H1 (cell line): ENCODE measurements at regions not wholly inside any gene's neighbourhood (a gene's known extent, or its start where the extent isn't known, plus 50 kb on each side); places are given as distances from the start of the nearest gene placed in this dataset.

Experiments used
- ATF3 ChIP-seq: IDR thresholded peaks from 2 replicates; pipeline ENCODE4 v1.6.1; 2011; ENCODE audit warnings: low read depth, mild to moderate bottlenecking, low read length; ENCODE audit not compliant: insufficient read depth
- CTBP2 ChIP-seq: IDR thresholded peaks from 2 replicates; pipeline ENCODE4 v1.7.0; 2011; ENCODE audit warnings: borderline replicate concordance, mild to moderate bottlenecking, moderate library complexity, mixed read lengths, low read length; ENCODE audit not compliant: insufficient read depth, insufficient read length
- FOSL1 ChIP-seq: IDR thresholded peaks from 2 replicates; pipeline ENCODE4 v1.6.1; 2011; ENCODE audit warnings: mild to moderate bottlenecking, low read depth, low read length, moderate library complexity; ENCODE audit not compliant: insufficient read depth
- POLR2A ChIP-seq, 2 experiments: IDR thresholded peaks; 1 replicate in 1 of 2; 2 replicates in 1 of 2; pipeline ENCODE4 v1.6.1; 2011; ENCODE audit warnings: low read depth in 2 of 2, low read length in 2 of 2, mild to moderate bottlenecking in 2 of 2; ENCODE audit errors: control extremely low read depth in 1 of 2
- RBBP5 ChIP-seq: IDR thresholded peaks from 2 replicates; pipeline ENCODE4 v1.7.1; 2012; ENCODE audit warnings: low read depth, mild to moderate bottlenecking, inconsistent platforms, low read length, moderate library complexity, borderline replicate concordance
- SRF ChIP-seq: IDR thresholded peaks from 2 replicates; pipeline ENCODE4 v1.6.1; 2011; ENCODE audit warnings: mild to moderate bottlenecking, low read depth, low read length, moderate library complexity
- ZNF274 ChIP-seq: IDR thresholded peaks from 2 replicates; pipeline ENCODE4 v1.7.0; 2012; ENCODE audit warnings: low read length, borderline replicate concordance; ENCODE audit errors: extremely low read depth
- TF ChIP-seq, protein P1 (sequence below): fragments of 300-600 bp; sonication (generic); IDR thresholded peaks from 2 replicates; pipeline ENCODE4 v1.7.1; 2012; ENCODE audit warnings: low read length, moderate library complexity, mild to moderate bottlenecking, inconsistent platforms; ENCODE audit not compliant: insufficient replicate concordance
- TF ChIP-seq, protein P2 (sequence below): IDR thresholded peaks from 2 replicates; pipeline ENCODE4 v1.6.1; 2011; ENCODE audit warnings: low read length, improper control_type of control experiment

GRCh38 chr4:158446106-158446505 lies 75.6 kb upstream of the RXFP1 start (continued):
- TF ChIP-seq, protein P1, sequence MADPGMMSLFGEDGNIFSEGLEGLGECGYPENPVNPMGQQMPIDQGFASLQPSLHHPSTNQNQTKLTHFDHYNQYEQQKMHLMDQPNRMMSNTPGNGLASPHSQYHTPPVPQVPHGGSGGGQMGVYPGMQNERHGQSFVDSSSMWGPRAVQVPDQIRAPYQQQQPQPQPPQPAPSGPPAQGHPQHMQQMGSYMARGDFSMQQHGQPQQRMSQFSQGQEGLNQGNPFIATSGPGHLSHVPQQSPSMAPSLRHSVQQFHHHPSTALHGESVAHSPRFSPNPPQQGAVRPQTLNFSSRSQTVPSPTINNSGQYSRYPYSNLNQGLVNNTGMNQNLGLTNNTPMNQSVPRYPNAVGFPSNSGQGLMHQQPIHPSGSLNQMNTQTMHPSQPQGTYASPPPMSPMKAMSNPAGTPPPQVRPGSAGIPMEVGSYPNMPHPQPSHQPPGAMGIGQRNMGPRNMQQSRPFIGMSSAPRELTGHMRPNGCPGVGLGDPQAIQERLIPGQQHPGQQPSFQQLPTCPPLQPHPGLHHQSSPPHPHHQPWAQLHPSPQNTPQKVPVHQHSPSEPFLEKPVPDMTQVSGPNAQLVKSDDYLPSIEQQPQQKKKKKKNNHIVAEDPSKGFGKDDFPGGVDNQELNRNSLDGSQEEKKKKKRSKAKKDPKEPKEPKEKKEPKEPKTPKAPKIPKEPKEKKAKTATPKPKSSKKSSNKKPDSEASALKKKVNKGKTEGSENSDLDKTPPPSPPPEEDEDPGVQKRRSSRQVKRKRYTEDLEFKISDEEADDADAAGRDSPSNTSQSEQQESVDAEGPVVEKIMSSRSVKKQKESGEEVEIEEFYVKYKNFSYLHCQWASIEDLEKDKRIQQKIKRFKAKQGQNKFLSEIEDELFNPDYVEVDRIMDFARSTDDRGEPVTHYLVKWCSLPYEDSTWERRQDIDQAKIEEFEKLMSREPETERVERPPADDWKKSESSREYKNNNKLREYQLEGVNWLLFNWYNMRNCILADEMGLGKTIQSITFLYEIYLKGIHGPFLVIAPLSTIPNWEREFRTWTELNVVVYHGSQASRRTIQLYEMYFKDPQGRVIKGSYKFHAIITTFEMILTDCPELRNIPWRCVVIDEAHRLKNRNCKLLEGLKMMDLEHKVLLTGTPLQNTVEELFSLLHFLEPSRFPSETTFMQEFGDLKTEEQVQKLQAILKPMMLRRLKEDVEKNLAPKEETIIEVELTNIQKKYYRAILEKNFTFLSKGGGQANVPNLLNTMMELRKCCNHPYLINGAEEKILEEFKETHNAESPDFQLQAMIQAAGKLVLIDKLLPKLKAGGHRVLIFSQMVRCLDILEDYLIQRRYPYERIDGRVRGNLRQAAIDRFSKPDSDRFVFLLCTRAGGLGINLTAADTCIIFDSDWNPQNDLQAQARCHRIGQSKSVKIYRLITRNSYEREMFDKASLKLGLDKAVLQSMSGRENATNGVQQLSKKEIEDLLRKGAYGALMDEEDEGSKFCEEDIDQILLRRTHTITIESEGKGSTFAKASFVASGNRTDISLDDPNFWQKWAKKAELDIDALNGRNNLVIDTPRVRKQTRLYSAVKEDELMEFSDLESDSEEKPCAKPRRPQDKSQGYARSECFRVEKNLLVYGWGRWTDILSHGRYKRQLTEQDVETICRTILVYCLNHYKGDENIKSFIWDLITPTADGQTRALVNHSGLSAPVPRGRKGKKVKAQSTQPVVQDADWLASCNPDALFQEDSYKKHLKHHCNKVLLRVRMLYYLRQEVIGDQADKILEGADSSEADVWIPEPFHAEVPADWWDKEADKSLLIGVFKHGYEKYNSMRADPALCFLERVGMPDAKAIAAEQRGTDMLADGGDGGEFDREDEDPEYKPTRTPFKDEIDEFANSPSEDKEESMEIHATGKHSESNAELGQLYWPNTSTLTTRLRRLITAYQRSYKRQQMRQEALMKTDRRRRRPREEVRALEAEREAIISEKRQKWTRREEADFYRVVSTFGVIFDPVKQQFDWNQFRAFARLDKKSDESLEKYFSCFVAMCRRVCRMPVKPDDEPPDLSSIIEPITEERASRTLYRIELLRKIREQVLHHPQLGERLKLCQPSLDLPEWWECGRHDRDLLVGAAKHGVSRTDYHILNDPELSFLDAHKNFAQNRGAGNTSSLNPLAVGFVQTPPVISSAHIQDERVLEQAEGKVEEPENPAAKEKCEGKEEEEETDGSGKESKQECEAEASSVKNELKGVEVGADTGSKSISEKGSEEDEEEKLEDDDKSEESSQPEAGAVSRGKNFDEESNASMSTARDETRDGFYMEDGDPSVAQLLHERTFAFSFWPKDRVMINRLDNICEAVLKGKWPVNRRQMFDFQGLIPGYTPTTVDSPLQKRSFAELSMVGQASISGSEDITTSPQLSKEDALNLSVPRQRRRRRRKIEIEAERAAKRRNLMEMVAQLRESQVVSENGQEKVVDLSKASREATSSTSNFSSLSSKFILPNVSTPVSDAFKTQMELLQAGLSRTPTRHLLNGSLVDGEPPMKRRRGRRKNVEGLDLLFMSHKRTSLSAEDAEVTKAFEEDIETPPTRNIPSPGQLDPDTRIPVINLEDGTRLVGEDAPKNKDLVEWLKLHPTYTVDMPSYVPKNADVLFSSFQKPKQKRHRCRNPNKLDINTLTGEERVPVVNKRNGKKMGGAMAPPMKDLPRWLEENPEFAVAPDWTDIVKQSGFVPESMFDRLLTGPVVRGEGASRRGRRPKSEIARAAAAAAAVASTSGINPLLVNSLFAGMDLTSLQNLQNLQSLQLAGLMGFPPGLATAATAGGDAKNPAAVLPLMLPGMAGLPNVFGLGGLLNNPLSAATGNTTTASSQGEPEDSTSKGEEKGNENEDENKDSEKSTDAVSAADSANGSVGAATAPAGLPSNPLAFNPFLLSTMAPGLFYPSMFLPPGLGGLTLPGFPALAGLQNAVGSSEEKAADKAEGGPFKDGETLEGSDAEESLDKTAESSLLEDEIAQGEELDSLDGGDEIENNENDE: no peak
- no peak for TF ChIP-seq ZNF274
- TF ChIP-seq RBBP5: no peak
- TF ChIP-seq CTBP2: no peak
- no peak for TF ChIP-seq POLR2A (IDR thresholded peaks at IDR 0.05; ENCODE audit: control extremely low read depth in 1 of 2, low read depth in 2 of 2, low read length in 2 of 2)
- TF ChIP-seq, protein P2, sequence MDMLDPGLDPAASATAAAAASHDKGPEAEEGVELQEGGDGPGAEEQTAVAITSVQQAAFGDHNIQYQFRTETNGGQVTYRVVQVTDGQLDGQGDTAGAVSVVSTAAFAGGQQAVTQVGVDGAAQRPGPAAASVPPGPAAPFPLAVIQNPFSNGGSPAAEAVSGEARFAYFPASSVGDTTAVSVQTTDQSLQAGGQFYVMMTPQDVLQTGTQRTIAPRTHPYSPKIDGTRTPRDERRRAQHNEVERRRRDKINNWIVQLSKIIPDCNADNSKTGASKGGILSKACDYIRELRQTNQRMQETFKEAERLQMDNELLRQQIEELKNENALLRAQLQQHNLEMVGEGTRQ: no peak
- no peak for TF ChIP-seq SRF
- no peak for TF ChIP-seq FOSL1
- no peak for TF ChIP-seq ATF3
